Upper lobe of left lung (tissue), 4 donors: ENCODE measurements at regions not wholly inside any gene's neighbourhood (a gene's known extent, or its start where the extent isn't known, plus 50 kb on each side); places are given as distances from the start of the nearest gene placed in this dataset.

ENCODE experiments used
- POLR2A ChIP-seq, 4 donors: fragments of 450-650 bp; IDR thresholded peaks; one replicate each; pipeline ENCODE4 v1.5.1; 2016 to 2017; ENCODE audit warnings: antibody characterized with exemption in 4 of 4, mild to moderate bottlenecking in 2 of 4
- POLR2AphosphoS5 ChIP-seq, 2 donors: sonication (generic); formaldehyde crosslinking; IDR thresholded peaks; one replicate each; pipeline ENCODE4 v1.5.1; 2017; ENCODE audit warnings: antibody characterized with exemption in 2 of 2
- TF ChIP-seq, protein P1 (sequence below), 6 experiments: fragments of 450-650 bp in 4 of 6; fragments of 200-600 bp in 2 of 6; sonication (generic) in 2 of 6; IDR thresholded peaks; one replicate each; pipeline ENCODE4 v1.5.1; 2016 to 2019; ENCODE audit warnings: antibody characterized with exemption in 6 of 6

DNA sequence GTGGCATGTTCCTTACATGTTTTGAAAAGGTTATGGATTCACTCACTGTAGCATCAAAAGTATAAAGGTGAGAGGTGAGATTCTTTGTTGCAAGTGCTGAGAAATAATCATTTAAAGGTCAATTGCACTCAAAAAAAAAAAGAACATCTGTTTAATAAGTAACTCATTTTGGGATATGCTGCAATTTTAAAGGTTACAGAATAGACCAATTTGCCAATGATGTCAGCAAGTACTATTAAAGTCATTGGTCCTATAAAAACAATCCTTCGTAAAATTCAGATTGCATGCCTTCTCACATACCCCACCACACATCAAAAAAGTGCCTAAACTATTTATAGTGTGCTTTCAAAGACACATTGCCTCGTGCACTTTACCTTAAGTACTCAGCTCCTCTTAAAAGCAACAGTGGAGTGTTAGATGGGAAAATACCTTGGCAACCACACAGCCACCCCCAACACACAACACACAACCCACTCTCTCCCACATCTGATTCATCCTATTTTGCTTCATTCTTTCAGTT, 218.2 kb upstream of the ADGRL2 start:
- TF ChIP-seq POLR2A (IDR thresholded peaks at IDR 0.05) (no peak), POLR2AphosphoS5 (IDR thresholded peaks at IDR 0.05) (no peak)
- TF ChIP-seq, protein P1, sequence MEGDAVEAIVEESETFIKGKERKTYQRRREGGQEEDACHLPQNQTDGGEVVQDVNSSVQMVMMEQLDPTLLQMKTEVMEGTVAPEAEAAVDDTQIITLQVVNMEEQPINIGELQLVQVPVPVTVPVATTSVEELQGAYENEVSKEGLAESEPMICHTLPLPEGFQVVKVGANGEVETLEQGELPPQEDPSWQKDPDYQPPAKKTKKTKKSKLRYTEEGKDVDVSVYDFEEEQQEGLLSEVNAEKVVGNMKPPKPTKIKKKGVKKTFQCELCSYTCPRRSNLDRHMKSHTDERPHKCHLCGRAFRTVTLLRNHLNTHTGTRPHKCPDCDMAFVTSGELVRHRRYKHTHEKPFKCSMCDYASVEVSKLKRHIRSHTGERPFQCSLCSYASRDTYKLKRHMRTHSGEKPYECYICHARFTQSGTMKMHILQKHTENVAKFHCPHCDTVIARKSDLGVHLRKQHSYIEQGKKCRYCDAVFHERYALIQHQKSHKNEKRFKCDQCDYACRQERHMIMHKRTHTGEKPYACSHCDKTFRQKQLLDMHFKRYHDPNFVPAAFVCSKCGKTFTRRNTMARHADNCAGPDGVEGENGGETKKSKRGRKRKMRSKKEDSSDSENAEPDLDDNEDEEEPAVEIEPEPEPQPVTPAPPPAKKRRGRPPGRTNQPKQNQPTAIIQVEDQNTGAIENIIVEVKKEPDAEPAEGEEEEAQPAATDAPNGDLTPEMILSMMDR (IDR thresholded peaks at IDR 0.05), result no peak
